Activated CD4-positive, alpha-beta T cell treated with anti-CD3 and anti-CD28 coated beads, Interleukin-2, amount 50 U/mL, for 24 hours (primary cell): ENCODE measurements at regions not wholly inside any gene's neighbourhood (a gene's known extent, or its start where the extent isn't known, plus 50 kb on each side); places are given as distances from the start of the nearest gene placed in this dataset.

ENCODE experiments used
- DNase-seq, 2 donors: peaks; one replicate each; pipeline ENCODE4 v3.0.0-alpha.2; 2020; ENCODE audit warnings: low read depth in 1 of 2, low spot score in 1 of 2

DNA sequence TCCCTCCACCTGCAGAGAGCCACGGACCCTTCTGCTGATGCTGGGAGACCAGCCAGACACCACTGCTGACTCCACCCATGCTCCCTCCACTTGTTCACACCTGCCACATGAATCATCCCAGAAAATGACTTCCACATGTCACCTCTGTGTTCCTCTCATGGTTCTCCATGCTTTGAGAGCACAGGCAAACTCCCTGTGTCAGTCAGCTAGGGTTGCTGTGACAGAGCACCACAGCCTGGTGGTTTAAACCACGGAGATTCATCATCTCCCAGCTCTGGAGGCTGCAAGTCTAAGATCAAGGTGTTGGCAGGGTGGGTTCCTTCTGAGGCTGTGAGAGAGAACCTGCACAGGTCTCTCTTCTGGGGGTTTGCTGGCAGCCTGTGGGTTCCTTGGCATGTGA lies 381.4 kb downstream of the GADD45G start:
- no peak for DNase-seq

DNA sequence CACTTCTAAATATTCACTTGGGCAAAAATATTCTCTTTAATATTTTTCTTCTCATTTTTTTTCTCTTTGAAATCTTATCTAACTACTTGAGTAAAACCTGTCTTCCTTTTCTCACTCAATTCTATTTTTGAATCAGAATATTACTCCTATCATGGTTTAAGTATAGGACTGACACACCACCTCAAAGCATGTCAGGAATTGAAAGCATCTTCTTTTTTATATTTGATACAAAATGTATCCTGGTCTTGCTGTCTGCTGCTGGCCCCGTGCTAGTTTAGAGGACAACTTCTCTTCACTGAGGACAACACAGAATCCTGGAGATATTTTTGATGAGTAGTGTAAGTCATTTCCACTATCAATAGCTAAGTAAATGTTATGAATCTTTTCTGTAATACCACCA lies 383.6 kb downstream of the GADD45G start:
- DNase-seq, result no peak

DNA sequence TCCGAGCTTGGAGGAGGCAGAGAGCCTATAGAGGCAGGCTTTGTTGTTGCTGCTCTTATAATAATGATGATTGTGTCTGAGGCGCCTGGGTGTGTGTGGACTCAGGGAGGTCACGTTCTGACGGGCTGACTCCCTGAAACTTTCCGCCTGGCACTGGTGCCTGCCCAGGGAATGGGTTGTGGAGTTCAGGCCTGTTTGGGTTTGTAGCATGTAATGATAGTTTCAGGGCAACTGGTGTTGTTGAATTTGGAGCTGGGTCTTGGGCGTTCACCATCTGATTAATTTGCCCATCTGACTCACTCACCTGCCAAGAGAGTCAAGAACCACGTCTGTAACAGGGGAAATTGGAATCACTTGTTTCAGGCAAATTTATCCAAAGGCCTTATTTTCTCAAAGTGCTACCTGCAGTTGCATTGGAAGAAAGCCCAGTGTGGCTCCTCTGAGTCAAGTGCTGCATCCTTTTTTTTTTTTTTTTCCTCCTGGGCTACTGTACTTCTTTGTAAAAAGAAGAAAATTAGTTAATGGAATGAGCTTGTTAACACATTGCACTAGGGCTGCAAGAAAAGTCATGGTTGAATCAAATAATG lies 386.5 kb downstream of the GADD45G start:
- no peak for DNase-seq

DNA sequence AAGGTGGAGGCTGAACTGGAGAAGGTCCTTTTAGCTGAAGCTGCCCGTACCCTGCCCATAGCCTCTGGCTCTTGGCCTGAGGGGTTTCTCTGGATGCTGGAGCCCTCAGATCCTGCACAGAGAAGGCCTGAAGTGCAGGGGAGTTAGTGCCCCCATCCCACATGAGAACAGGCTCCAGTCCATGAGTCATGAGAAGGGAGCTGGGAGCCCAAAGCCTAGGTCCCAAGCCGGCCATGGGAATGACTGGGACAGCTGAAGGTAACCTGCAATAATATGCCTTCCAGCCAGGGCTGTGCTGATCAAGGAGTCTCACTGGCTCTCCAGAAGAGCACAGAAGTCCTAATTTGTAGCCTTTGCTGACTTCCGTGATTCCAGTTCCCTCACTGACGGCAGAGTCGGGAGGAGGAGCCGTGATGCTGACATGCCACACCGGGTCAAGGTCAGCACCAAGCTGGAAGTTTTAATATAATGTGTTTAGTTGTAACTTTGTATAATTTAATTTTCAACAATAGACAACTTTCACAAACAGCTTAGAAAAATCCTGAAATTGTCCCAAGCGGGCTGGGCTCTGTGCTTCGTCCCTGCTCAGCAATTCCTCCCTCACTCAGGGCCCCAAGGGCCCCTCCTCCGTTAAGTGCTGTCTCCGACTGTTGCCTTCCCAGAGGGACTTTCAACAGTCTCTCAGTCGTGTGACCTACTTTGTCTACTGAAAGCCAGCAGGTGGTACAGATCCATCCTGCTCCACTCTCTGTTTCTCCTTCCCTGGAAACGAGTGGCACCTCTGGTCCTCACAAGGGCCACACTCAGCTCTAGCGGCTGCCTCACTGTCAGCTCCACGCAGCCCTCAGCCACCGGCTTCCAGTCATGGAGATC lies 387.8 kb downstream of the GADD45G start:
- DNase-seq, result no peak

DNA sequence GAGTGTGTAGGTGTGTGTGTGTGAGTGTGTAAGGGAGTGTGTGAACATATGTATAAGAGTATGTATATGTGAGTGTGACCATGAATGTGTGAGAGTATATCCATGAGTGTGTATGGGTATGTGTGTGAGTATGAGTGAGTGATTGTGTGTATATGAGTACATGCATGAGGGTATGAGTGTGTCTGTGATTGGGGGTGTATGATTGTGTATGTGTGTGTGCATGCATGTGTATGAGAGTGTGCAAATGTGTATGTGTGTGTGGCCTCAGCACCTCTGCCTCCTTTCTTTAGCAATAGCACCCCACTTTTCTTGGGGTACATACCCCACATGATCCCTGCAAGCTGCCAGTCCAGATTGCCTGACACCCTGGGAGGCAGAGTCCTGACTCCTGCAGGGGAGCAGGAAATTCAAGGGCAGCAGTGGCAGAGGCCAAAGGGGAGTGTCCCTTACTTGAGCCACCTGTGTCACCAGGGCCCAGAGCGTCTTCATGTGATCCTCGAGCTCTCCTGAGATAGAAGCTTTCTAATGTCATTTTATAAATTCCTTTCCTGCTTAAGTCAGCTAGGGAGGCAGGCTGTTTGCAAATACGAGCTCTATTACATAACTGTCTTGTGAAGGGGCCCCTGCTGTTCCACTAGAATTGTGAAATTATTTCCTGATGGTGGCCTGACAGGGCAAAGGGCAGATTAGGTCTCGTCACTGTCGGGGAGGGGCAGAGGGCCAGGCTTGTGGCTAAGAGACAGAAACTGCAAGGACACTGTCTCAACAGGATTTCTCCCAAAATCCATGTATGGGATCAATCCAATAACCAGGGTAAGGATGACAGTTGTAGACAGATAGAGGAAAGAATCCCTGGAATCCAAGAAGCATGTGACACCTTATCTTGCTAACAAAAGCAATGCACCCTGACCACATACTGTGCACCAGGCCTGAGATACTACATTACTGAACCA lies 389.1 kb downstream of the GADD45G start:
- no peak for DNase-seq

DNA sequence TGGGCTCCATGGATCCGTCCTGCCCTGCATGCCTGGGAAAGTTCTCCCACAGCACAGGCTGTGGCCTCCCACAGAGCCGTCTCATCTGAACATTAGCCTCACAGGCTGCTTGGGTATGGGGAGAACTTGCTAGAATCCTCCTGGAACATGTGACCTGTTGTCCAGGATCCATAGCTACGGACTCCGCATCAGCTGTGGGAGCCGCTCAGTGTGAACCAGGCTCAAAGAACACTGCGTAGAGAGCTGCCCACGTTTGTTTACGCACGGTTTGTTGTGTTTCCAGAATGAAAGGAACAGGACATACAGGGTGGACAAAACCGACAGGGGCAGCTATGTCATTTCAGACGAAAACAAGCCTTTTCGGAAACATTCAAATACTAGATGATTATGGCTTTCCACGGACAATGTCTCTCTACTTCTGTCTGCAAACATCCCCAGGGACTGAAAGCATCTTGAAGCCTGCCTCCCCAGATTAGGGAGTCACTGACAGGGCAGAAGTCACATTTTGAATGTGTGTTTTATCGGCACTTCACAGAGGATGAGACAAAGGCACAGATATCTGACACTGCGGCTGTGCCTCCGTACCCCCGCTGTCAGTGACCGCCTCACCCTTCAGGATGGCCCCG lies 390.3 kb downstream of the GADD45G start:
- DNase-seq, result no peak

DNA sequence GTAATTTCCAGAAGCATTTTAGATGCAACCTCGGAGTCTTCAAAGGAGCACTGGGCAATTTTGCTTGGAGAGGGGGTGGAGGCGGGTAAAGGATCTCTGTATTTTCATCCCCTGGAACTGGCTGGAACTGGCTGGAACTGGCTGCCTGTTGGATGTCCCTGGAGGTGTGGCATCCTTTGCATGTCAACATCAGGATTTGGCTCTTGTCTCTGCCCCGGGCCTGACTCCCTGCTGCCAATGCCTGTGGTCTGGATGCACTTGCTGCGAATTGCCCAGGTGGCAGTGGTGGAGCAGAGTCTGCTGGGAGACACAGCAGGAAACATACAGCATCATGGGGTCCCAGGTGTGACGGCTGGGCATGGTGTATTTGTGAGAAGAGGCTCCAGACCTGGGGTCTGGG lies 391.3 kb downstream of the GADD45G start:
- no peak for DNase-seq

DNA sequence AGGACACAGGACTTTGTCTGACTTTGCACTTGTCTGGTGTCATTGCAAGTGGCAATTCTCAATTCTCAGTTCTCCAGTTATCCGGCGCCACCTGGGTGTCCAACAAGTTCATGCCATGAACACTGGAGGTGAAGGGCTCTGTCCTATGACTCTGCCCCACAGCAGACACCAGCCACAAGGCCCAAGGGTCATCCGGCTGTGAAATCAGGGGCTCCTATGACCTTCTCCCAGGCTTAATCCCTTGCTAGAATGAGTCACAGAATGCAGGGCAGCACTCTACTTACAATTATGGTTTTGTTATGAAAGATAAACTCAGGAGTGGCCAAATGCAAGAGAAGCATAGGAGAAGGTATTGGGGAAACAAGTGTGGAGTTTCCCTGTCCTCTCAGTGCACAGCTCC lies 392.0 kb downstream of the GADD45G start:
- DNase-seq, result no peak

DNA sequence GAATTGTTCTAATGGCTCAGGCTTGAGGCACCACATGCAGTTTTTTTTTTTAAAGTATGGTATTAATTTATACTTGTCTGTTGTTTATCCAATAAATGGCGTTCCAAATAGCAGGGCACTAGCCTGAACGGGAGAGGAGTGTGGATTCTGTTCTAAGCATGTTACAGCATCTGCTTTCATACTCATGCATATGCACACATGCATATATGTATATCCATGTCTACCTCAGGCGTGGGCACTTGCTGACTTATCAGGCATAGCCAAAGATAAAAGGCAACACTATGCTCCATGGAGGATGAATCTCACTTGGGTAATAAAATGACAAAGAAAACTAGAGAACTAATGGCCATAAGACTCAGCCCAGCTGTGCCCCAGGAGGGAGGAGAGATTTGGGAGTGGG lies 393.8 kb downstream of the GADD45G start:
- no peak for DNase-seq

DNA sequence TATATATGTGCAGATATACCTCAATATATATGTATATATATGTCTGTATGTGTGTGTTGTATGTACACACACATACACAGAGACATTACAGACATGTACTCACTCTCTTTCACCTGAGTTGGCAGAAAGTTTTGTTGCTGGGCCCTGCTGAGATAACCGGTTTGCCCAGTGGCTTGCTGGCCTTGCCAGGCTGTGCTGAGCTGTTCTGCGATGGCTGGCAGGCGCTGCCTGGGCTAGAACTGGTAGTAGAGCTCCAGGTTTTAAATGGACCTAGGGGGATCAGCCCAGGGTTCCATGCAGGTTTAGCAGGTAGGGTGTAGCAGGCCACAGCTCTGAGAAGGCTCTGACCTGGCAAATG lies 394.3 kb downstream of the GADD45G start:
- peak in 1 of 2 donors; percentile 4 for DNase-seq

DNA sequence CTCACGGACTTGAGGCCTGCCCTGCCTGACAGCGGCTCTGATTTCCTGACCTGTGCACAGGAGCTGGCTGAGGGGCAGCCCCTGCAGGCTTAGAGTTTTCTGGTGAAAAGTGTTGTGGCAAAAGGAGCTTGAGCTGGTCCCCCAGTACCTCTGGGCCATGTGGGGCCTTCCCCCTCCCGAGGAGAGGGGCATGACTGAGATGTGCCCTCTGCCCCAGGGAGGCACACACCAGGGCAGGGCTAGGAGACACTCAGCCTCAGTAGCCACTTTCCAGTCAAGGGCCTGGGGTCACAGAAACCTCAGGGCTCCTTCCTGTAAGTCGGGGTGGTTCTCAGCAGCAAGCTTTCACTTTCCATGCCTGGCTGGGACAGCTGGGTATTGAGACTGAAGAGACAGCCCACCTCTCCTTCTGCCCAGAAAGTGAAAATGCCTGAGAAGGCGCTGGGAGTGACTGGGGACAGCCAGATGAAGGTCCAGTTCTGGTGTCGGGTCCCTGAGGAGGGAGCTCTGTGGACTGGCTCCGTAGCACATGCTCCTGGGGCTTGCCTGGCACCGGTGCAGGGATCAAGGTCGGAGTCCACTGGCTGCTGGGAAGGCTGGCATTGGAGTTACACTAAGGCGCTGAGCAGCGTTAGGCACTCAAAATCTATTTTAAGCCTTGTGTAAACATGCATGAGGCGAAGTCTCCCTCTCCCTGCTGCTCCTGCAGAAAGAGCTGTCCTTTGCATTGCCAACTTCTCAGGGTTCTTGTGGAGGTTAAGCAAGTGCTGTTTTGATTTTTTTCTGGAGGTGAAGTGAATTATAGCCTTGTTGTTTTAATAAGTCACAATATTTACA lies 394.9 kb downstream of the GADD45G start:
- DNase-seq, result peak; percentile 35 to 39

DNA sequence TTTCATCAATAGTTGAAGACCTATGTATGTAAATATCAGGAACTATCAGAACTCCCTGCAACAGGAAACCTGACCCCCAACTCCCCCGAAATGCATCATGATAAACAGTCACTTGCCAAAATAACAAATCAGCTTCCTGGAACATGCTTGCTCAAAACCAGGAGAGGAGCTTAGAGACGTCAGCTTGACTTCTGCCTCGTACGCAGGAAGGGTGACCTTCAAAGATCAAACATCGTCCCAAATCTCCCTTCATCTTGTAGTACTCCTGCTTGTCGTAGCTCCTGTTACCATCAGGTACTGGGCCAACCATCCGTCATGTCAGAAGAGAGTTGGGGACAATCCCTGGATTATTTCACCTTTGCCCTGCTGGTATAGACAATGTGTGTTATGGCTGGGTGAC lies 396.1 kb downstream of the GADD45G start:
- no peak for DNase-seq

DNA sequence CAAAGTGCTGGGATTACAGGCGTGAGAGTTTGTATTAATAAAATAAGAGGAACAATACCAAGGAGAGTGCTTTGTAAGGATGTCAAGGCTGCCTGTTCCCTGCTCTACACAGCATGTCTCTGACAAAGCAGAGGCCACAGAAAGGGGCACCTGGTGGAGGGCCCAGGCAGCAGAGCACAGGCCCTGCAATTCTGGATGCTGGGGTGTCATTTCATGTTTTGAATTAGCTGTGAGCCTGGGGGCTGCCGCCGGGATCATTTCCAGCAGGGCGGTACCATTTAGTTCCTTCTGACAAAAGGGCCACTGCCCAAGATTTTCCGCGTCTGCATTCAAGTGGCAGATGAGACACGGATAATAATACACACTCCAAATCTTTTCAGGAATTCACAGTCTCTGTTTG lies 396.9 kb downstream of the GADD45G start:
- no peak for DNase-seq

DNA sequence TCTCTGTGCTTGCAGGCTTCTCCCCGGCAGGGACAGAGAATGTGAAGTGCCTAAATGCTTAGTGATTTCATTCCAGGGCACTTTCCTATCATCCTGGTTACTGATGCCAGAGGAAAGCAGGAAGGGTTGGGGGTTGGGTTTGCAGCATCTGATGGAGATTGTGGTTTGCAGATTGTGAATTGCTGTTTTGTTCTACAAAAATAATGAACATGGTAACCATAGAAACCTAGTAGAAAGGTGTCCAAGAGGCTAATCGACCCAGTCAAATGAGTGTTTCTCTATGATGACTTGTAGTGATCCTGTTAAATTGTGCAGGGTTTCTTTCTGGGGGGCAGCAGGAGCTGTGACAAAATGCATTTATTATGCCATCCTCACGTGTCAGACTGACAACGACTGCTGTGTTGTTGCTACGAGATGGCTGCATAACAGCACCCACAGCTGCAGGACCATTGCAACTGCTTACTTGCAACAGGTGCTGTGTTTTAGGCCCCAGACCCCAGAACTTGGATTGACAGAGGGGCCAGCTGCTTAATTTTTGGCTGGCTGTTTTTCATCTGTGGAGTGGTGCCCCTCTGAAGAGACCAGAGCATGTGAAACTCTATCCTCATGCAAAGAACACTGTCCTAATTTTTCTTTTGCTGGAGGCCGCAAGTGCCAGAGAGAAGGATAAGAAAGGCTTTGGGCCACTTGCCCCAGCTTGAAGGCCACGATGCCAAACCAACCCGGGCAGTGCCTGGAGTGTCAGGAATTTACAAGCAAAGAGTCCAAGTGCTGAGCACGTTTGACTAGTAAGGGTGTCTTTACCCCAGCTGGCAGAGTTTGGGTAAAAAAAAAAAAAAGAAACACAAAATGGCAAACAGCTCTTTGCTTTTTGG lies 397.8 kb downstream of the GADD45G start:
- DNase-seq, result no peak

DNA sequence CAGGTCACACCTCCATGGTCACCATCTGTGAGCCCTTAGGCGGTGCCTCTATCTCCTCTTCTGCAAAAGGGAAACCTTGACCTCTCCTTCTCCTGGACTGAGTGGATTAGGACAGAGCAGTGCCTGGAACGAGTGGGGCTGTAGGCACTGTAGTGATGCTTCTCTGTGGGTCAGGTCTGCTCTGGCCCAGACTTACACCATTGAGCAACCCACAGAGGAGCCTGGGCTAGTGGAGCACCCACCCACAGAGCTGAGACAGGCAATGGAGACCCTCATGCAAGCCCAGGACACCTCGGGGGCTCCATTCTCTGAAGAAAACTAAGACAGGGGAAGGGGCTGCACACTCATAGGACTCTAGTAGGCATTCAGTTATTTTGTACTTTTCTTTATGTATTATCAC lies 400.6 kb downstream of the GADD45G start:
- DNase-seq, result no peak

DNA sequence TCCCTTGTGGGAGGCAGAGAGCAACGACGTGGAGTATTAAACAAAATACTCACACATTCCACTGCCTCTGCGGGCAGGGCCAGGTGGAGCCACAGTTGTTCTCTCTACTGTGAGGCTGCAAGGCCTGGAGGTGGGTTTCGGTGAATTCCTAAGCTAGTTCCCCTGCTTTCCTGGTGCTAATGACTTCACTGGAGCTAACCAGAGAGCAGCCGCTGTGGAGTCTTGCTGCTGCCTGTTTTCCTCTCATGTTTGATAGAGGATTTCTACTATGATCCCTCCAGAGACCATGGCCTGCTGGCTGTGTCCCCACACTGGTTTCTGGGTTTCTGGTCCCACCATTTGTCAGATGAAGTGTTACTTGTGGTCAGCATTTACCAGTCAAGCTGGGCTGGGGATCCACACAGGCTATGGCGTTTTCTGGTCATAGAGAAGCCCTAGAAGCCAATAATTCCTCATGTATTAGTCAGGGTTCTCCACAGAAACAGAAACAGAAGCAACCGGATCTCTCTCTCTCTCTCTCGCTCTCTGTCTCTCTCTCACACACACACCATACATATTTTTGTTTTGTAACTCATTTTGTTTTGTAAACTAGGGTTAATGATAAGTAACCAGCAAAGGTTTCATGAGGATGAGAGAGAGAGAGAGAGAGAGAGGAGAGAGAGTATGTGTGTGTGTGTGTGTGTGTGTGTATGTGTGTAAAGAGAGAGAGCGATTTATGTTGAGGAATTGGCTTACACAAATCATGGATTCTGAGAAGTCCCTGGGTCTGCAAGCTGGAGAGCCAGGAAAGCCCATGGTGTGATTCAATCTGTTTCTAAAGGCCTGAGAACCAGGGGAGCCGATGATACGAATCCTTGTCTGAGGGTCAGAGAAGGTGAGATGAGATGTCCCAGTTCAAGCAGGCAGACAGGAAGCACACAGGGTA lies 403.0 kb downstream of the GADD45G start:
- DNase-seq, result no peak

DNA sequence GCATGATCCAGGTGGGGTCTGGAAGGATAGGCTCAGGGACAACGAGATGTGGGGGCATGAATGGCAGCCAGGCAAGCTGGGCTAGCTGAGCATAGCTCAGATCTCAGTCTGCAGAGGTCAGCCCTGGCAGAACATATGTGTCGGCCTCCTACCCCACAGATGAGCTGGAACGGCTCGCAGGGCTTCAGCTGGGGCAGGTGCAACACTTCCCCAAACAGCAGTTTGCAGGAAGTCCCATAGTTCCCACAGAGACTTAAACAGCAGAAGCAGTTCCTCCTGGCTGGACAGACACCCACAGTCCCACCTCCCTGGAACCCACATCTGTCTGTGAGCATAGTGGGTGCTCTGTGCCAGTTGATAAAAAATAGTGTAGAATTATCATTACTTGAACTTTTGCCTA lies 404.6 kb downstream of the GADD45G start:
- no peak for DNase-seq

DNA sequence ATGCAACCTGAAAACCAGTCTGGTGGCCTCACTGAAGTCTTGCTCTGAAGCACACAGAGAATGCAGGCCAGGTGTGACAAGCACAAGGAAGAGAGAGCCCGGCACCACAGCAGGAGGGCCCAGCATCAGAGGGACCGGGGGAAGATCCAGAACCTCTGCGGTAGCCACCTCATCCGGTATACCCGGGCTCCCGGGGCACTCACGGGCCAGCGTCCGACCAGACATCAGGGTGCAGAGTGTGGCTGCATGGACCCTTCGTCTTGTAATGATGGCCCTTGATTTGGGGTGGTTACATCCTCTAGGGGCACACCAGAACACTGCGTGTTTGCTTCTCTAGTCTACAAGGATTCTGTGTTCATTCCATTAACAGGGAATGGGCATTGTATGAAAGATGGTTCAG lies 406.0 kb downstream of the GADD45G start:
- no peak for DNase-seq
